Activated T-cell treated with anti-CD3 and anti-CD28 coated beads for 4 hours (primary cell): ENCODE measurements at regions not wholly inside any gene's neighbourhood (a gene's known extent, or its start where the extent isn't known, plus 50 kb on each side); places are given as distances from the start of the nearest gene placed in this dataset.

ENCODE experiments used
- DNase-seq: peaks from one replicate; pipeline ENCODE4 v3.0.0-alpha.2; 2020

- DNase-seq = no peak
Measured at GRCh38 chr7:32428546-32428945, 61.6 kb downstream of the LSM5 start.

- peak; percentile 25 for DNase-seq
Measured at GRCh38 chr7:32427769-32428291, 62.4 kb downstream of the LSM5 start.

GRCh38 chr7:32416846-32417245 is 73.3 kb downstream of the LSM5 start:
- DNase-seq = no peak

GRCh38 chr7:32415936-32416335 is 74.2 kb downstream of the LSM5 start:
- DNase-seq = no peak

GRCh38 chr7:32415519-32415918 is 74.7 kb downstream of the LSM5 start:
- no peak for DNase-seq

- DNase-seq = no peak
Measured at GRCh38 chr7:32412471-32412870, 77.7 kb downstream of the LSM5 start.

- no peak for DNase-seq
Measured at GRCh38 chr7:32410545-32410944, 79.6 kb downstream of the LSM5 start.

GRCh38 chr7:32406386-32406785 is 83.8 kb downstream of the LSM5 start:
- no peak for DNase-seq

GRCh38 chr7:32403463-32404229 is 86.5 kb downstream of the LSM5 start:
- no peak for DNase-seq

- no peak for DNase-seq
Measured at GRCh38 chr7:32400676-32401075, 89.5 kb downstream of the LSM5 start.

- DNase-seq = no peak
Measured at GRCh38 chr7:32399311-32399710, 90.9 kb downstream of the LSM5 start.

- DNase-seq = no peak
Measured at GRCh38 chr7:32395168-32395567, 95.0 kb downstream of the LSM5 start.

- no peak for DNase-seq
Measured at GRCh38 chr7:32393861-32394260, 96.3 kb downstream of the LSM5 start.

- no peak for DNase-seq
Measured at GRCh38 chr7:32390210-32390609, 100.0 kb downstream of the LSM5 start.

GRCh38 chr7:32385316-32385956 is 104.7 kb downstream of the LSM5 start:
- DNase-seq = no peak

GRCh38 chr7:32381024-32381601 is 109.1 kb downstream of the LSM5 start:
- no peak for DNase-seq

- no peak for DNase-seq
Measured at GRCh38 chr7:32379510-32380112, 110.6 kb downstream of the LSM5 start.

- DNase-seq = no peak
Measured at GRCh38 chr7:32378988-32379387, 111.2 kb downstream of the LSM5 start.

GRCh38 chr7:32364581-32364980 is 125.6 kb downstream of the LSM5 start:
- DNase-seq = no peak

GRCh38 chr7:32360127-32360526 is 130.1 kb downstream of the LSM5 start:
- no peak for DNase-seq

- DNase-seq = no peak
Measured at GRCh38 chr7:32357535-32358277, 132.5 kb downstream of the LSM5 start.

GRCh38 chr7:32347244-32347828 is 142.8 kb downstream of the LSM5 start:
- DNase-seq = no peak
